HG03457 (cell line): ENCODE measurements at regions not wholly inside any gene's neighbourhood (a gene's known extent, or its start where the extent isn't known, plus 50 kb on each side); places are given as distances from the start of the nearest gene placed in this dataset.

Experiments
- ATAC-seq: cut with Tn5 transposase; IDR thresholded peaks from one replicate; pipeline ENCODE4 v1.9.1; 2021; ENCODE audit warnings: moderate number of reproducible peaks; ENCODE audit not compliant: unreplicated experiment

- no peak for ATAC-seq
These were observed 974.6 kb upstream of the RAG2 start for GRCh38 chr11:37572491-37573171.

GRCh38 chr11:37571246-37571645 is 973.2 kb upstream of the RAG2 start:
- ATAC-seq: no peak

- no peak for ATAC-seq
These were observed 963.0 kb upstream of the RAG2 start for GRCh38 chr11:37560991-37561390.

- ATAC-seq: no peak
These were observed 962.3 kb upstream of the RAG2 start for GRCh38 chr11:37560346-37560745.

DNA sequence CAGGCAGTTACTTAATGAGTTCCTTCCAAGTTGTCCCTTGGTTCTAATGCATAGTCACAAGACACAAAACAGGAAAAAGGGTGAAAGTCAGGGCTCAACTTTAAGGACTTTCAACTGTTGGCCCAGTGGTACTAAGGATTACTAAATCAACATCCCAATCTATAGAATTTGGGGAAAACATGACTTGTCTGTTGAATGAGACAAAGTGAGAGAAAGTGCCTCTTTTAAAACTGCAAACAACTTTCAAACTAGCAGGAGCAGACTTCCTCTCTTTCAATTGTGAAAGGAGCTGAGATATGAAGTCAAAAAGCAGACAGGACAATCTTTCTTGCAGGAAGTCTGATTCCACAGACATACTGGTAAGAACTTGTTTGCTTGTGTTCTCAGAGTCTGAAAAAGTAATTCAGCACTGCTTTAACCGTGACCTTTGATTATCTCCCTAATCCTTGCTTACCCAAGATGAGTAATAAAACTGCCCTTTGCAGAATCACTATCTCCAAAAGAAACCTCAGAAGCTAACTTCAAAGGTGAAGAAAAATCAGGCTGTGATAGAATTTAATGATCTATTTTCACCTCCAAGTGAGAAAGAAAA is 960.7 kb upstream of the RAG2 start:
- no peak for ATAC-seq

GRCh38 chr11:37557990-37558389 is 960.0 kb upstream of the RAG2 start:
- ATAC-seq: no peak

GRCh38 chr11:37552284-37552683 is 954.2 kb upstream of the RAG2 start:
- ATAC-seq: no peak

- no peak for ATAC-seq
These were observed 946.5 kb upstream of the RAG2 start for GRCh38 chr11:37544491-37544890.

DNA sequence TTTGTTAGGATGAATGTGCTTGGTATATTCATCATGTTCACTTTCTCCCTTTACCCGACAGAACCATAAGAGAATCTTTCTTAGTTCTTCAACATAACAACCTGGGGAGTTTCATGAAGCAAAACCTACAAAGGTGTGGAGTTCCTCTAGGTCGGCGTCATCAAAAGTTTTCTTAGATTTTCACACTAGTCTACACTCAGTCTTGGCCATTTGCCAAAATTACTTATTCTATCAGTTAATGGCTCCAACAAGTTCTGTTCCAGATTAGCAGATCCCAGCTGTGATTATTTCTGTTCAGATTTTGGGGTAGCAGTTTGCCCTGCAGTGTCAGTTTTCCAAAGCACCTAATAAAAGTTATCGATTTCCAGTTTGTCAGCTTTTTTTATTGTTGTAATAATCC is 935.8 kb upstream of the RAG2 start:
- no peak for ATAC-seq

DNA sequence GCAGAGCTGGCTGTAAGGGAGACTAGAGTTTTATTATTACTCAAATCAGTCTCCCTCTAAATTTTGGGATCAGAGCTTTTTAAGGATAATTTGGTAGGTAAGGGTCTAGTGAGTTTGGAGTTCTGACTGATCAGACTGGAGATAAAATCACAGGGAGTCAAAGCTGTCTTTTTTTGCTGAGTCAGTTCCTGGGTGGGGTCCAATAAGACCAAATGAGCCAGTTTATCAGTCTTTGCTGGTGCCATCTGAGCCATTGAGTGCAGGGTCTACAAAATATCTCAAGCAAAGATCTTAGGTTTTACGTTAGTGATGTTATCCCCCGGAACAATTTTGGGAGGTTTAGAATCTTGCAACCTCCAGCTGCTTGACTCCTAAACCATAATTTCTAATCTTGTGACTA is 935.1 kb upstream of the RAG2 start:
- no peak for ATAC-seq

DNA sequence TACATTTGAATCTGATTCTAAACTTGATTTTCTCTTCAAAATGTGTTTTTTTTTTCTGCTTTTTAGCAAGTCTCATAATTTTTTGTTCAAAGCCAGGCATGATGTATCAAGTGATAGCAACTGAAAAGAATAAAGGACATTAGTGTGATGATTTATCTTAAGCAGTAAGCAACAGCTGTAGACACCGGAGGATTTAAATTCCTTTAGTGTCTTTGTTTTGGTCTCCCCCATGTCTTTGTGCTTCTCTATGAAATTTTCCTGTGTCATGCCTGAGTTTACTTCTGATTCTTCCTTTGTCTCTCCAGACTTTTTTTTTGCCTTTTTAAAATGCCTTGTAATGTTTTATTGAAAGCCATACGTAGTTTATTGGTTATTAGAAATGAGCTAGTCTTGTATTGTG is 934.2 kb upstream of the RAG2 start:
- no peak for ATAC-seq

GRCh38 chr11:37527545-37527944 is 929.5 kb upstream of the RAG2 start:
- ATAC-seq: no peak

GRCh38 chr11:37525336-37525735 is 927.3 kb upstream of the RAG2 start:
- no peak for ATAC-seq

GRCh38 chr11:37519781-37520180 is 921.7 kb upstream of the RAG2 start:
- ATAC-seq: no peak

- no peak for ATAC-seq
These were observed 914.2 kb upstream of the RAG2 start for GRCh38 chr11:37512156-37512780.

GRCh38 chr11:37511425-37511933 is 913.4 kb upstream of the RAG2 start:
- no peak for ATAC-seq

- ATAC-seq: no peak
These were observed 911.5 kb upstream of the RAG2 start for GRCh38 chr11:37509506-37509905.

GRCh38 chr11:37506531-37506930 is 908.5 kb upstream of the RAG2 start:
- ATAC-seq: no peak

DNA sequence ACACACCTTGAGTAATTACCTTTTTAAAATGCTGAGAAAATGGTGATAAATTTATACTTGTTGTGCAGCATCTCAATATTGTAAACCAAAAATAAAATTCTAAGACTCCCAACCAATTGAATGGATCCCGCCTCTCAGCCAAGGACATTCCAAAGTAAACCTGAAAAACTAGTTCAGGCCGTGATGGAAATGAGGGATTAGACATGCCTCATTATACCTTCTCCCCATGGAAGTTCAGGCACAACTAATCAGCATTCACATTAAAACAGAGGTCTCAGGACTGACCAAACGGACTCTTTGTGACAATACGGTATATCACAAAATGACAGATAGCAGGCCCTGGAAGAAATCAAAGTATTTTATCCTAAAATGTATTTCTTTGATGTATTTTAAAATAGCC is 907.4 kb upstream of the RAG2 start:
- no peak for ATAC-seq

GRCh38 chr11:37504921-37505320 is 906.9 kb upstream of the RAG2 start:
- no peak for ATAC-seq

- ATAC-seq: peak; percentile 87
These were observed 906.1 kb upstream of the RAG2 start for GRCh38 chr11:37504060-37504611.
